H1 (cell line): ENCODE measurements at regions not wholly inside any gene's neighbourhood (a gene's known extent, or its start where the extent isn't known, plus 50 kb on each side); places are given as distances from the start of the nearest gene placed in this dataset.

ENCODE experiments used
- CTCF ChIA-PET: fragments of 300-600 bp; sonication (Branson Sonifier 250); formaldehyde crosslinking; loops from one replicate; lab custom pipeline; 2021; ENCODE audit not compliant: partially characterized antibody; lab: Charles Lee
- POLR2A ChIA-PET: fragments of 300-600 bp; sonication (Branson Sonifier 250); formaldehyde crosslinking; loops from one replicate; lab custom pipeline; 2021; ENCODE audit warnings: inconsistent platforms; ENCODE audit not compliant: partially characterized antibody; lab: Charles Lee
- DNase-seq, 2 experiments: peaks; one replicate each; pipeline versions ENCODE4 v3.0.0 to v3.0.0-alpha.2; 2010 to 2022; ENCODE audit warnings: low spot score in 2 of 2, low read depth in 1 of 2, mixed read lengths in 1 of 2
- FAIRE-seq: peaks from 2 replicates; lab custom pipeline; 2011; peaks lifted over from hg19 to GRCh38; lab: Jason Lieb, UNC
- H2AFZ ChIP-seq: 2 replicates; pipeline ENCODE4 v1.8.1; 2012; ENCODE audit warnings: low read length, inconsistent platforms
- H2AK5ac ChIP-seq: 2 replicates; pipeline ENCODE4 v1.6.1; 2013; ENCODE audit warnings: low read depth, low read length
- H2BK120ac ChIP-seq: replicated peaks from 2 replicates; pipeline ENCODE3; 2013; ENCODE audit warnings: low read depth, low read length, inconsistent platforms
- H2BK12ac ChIP-seq: 2 replicates; pipeline ENCODE4 v1.6.1; 2013; ENCODE audit warnings: low read depth, low read length
- H2BK15ac ChIP-seq: 2 replicates; pipeline ENCODE4 v1.6.1; 2013; ENCODE audit warnings: low read length
- H2BK20ac ChIP-seq: 2 replicates; pipeline ENCODE4 v1.6.1; 2013; ENCODE audit warnings: low read length
- H2BK5ac ChIP-seq: 2 replicates; pipeline ENCODE4 v1.6.1; 2013; ENCODE audit warnings: low read depth, low read length
- H3K14ac ChIP-seq: 2 replicates; pipeline ENCODE4 v1.6.1; 2013; ENCODE audit warnings: inconsistent platforms; ENCODE audit not compliant: insufficient read length
- H3K18ac ChIP-seq: 2 replicates; pipeline ENCODE4 v1.6.1; 2013; ENCODE audit warnings: low read length; ENCODE audit errors: extremely low read depth
- H3K23ac ChIP-seq: 2 replicates; pipeline ENCODE4 v1.6.1; 2013; ENCODE audit warnings: inconsistent platforms; ENCODE audit not compliant: insufficient read length
- H3K23me2 ChIP-seq: 2 replicates; pipeline ENCODE4 v1.6.1; 2013; ENCODE audit warnings: low read depth, low read length
- H3K27ac ChIP-seq: 2 replicates; pipeline ENCODE4 v1.6.1; 2011; ENCODE audit warnings: low read depth, low read length, inconsistent platforms
- H3K27me3 ChIP-seq, 4 experiments: replicated peaks in 1 of 4; 1 replicate in 1 of 4; 2 replicates in 3 of 4; pipeline versions ENCODE4 v1.6.1 to v1.8.1; 2011 to 2013; ENCODE audit warnings: low read length in 3 of 4, mild to moderate bottlenecking in 3 of 4, inconsistent platforms in 2 of 4, mixed read lengths in 2 of 4, moderate library complexity in 1 of 4; ENCODE audit not compliant: control insufficient read depth in 3 of 4, insufficient read depth in 3 of 4; ENCODE audit errors: extremely low read depth in 1 of 4
- H3K36me3 ChIP-seq, 4 experiments: 2 replicates each; pipeline versions ENCODE4 v1.6.1 to v1.8.1; 2011 to 2013; ENCODE audit warnings: mild to moderate bottlenecking in 4 of 4, low read length in 3 of 4, moderate library complexity in 2 of 4, control low read depth in 1 of 4, inconsistent platforms in 1 of 4; ENCODE audit not compliant: insufficient read depth in 4 of 4, control insufficient read depth in 2 of 4
- H3K4ac ChIP-seq: replicated peaks from 2 replicates; pipeline ENCODE3; 2013; ENCODE audit warnings: low read length, low read depth, mixed read lengths, inconsistent platforms; ENCODE audit not compliant: insufficient read length
- H3K4me1 ChIP-seq, 4 experiments: replicated peaks in 1 of 4; 1 replicate in 1 of 4; 2 replicates in 3 of 4; pipeline versions ENCODE4 v1.6.1 to v1.8.1; 2011 to 2013; ENCODE audit warnings: low read length in 3 of 4, inconsistent platforms in 2 of 4, mixed read lengths in 1 of 4; ENCODE audit not compliant: insufficient read depth in 4 of 4, control insufficient read depth in 3 of 4
- H3K4me2 ChIP-seq, 2 experiments: 2 replicates each; pipeline versions ENCODE4 v1.6.1 to v1.8.1; 2011 to 2013; ENCODE audit warnings: low read depth in 2 of 2, low read length in 2 of 2, control low read depth in 1 of 2, inconsistent platforms in 1 of 2, mild to moderate bottlenecking in 1 of 2; ENCODE audit not compliant: insufficient read depth in 1 of 2
- H3K4me3 ChIP-seq, 4 experiments: fragments of 200-600, 300-600 bp in 1 of 4; sonication (generic), shearing (Covaris generic), sonication (Bioruptor Twin) in 1 of 4; 2 replicates each; pipeline versions ENCODE4 v1.5.1 to v1.8.1; 2011 to 2016; ENCODE audit warnings: low read length in 4 of 4, low read depth in 3 of 4, control low read depth in 2 of 4, inconsistent platforms in 2 of 4, mild to moderate bottlenecking in 2 of 4, mixed read lengths in 1 of 4, moderate library complexity in 1 of 4; ENCODE audit not compliant: insufficient read depth in 2 of 4; ENCODE audit errors: extremely low read depth in 1 of 4
- H3K56ac ChIP-seq: replicated peaks from 2 replicates; pipeline ENCODE3; 2013; ENCODE audit warnings: low read depth, mild to moderate bottlenecking, mixed read lengths, low read length, inconsistent platforms; ENCODE audit not compliant: insufficient read length
- H3K79me1 ChIP-seq: 2 replicates; pipeline ENCODE4 v1.6.1; 2013; ENCODE audit warnings: low read depth, low read length, control low read depth
- H3K79me2 ChIP-seq, 2 experiments: 2 replicates each; pipeline versions ENCODE4 v1.6.1 to v1.8.1; 2012 to 2013; ENCODE audit warnings: low read length in 2 of 2, mild to moderate bottlenecking in 2 of 2, inconsistent platforms in 1 of 2; ENCODE audit not compliant: insufficient read depth in 2 of 2, control insufficient read depth in 1 of 2
- H3K9ac ChIP-seq, 4 experiments: replicated peaks in 1 of 4; 1 replicate in 1 of 4; 2 replicates in 3 of 4; pipeline versions ENCODE4 v1.6.1 to v1.8.1; 2011 to 2013; ENCODE audit warnings: low read depth in 3 of 4, low read length in 3 of 4, control low read depth in 2 of 4, mild to moderate bottlenecking in 2 of 4, moderate library complexity in 2 of 4, inconsistent platforms in 1 of 4; ENCODE audit errors: extremely low read depth in 1 of 4
- H3K9me3 ChIP-seq, 2 experiments: 2 replicates each; pipeline versions ENCODE4 v1.6.1 to v1.8.1; 2012 to 2013; ENCODE audit warnings: mild to moderate bottlenecking in 2 of 2, moderate library complexity in 2 of 2, control low read depth in 1 of 2, inconsistent platforms in 1 of 2, low read depth in 1 of 2, low read length in 1 of 2, mixed read lengths in 1 of 2; ENCODE audit not compliant: insufficient read depth in 2 of 2
- H4K20me1 ChIP-seq, 2 experiments: replicated peaks in 1 of 2; 2 replicates each; pipeline versions ENCODE3 to v1.8.1; 2011 to 2013; ENCODE audit warnings: inconsistent platforms in 2 of 2, low read length in 2 of 2, mild to moderate bottlenecking in 1 of 2; ENCODE audit not compliant: insufficient read depth in 2 of 2, control insufficient read depth in 1 of 2
- H4K5ac ChIP-seq: 2 replicates; pipeline ENCODE4 v1.6.1; 2013; ENCODE audit warnings: low read length, low read depth, mixed read lengths, inconsistent platforms; ENCODE audit not compliant: insufficient read length
- H4K8ac ChIP-seq: 2 replicates; pipeline ENCODE4 v1.8.0; 2013; ENCODE audit warnings: mild to moderate bottlenecking, moderate library complexity, low read length, inconsistent platforms; ENCODE audit not compliant: insufficient read depth; ENCODE audit errors: extremely low read depth
- H4K91ac ChIP-seq: replicated peaks from 2 replicates; pipeline ENCODE3; 2013; ENCODE audit warnings: low read length, mixed read lengths, inconsistent platforms; ENCODE audit not compliant: insufficient read length
- BCL11A ChIP-seq, 2 experiments: IDR thresholded peaks; one replicate each; pipeline ENCODE4 v1.6.1; 2011; ENCODE audit warnings: low read depth in 2 of 2, low read length in 2 of 2, mild to moderate bottlenecking in 2 of 2
- CREB1 ChIP-seq: IDR thresholded peaks from 2 replicates; pipeline ENCODE4 v1.6.1; 2012; ENCODE audit warnings: inconsistent platforms
- GTF2F1 ChIP-seq: IDR thresholded peaks from 2 replicates; pipeline ENCODE4 v1.6.1; 2012; ENCODE audit warnings: low read depth, low read length, improper control_type of control experiment, borderline replicate concordance
- KDM1A ChIP-seq: fragments of 200-600, 300-600 bp; sonication (generic); IDR thresholded peaks from 2 replicates; pipeline ENCODE4 v1.7.1; 2016; ENCODE audit warnings: mild to moderate bottlenecking, low read length, borderline replicate concordance
- POLR2A ChIP-seq, 2 experiments: IDR thresholded peaks; 1 replicate in 1 of 2; 2 replicates in 1 of 2; pipeline ENCODE4 v1.6.1; 2011; ENCODE audit warnings: low read depth in 2 of 2, low read length in 2 of 2, mild to moderate bottlenecking in 2 of 2; ENCODE audit errors: control extremely low read depth in 1 of 2
- RFX5 ChIP-seq: IDR thresholded peaks from 2 replicates; pipeline ENCODE4 v1.6.1; 2011; ENCODE audit warnings: low read depth, low read length, improper control_type of control experiment, borderline replicate concordance
- WGBS, 2 experiments: shearing (Covaris generic) in 1 of 2; methylation state at CpG; one replicate each; pipeline versions ENCODE4 v1.1.6 to v1.1.7; 2013 to 2015; ENCODE audit warnings: low lambda C conversion rate in 2 of 2, mixed read lengths in 2 of 2, inconsistent platforms in 1 of 2, low coverage in 1 of 2, missing lambda C conversion rate in 1 of 2; ENCODE audit not compliant: insufficient replicate concordance in 2 of 2, insufficient coverage in 1 of 2, insufficient read length in 1 of 2; ENCODE audit errors: extremely low coverage in 1 of 2, missing lambda C conversion rate in 1 of 2; 5-methylcytosine and 5-hydroxymethylcytosine counted together

GRCh38 chr2:147712051-147712450 is 132.8 kb upstream of the ACVR2A start:
- H2BK5ac ChIP-seq, result no peak overlapping the region
- TF ChIP-seq CREB1, result no peak
- TF ChIP-seq KDM1A, result no peak
- no peak for TF ChIP-seq BCL11A (IDR thresholded peaks at IDR 0.05; ENCODE audit: low read depth in 2 of 2, low read length in 2 of 2)
- TF ChIP-seq GTF2F1, result no peak
- TF ChIP-seq POLR2A (IDR thresholded peaks at IDR 0.05; ENCODE audit: control extremely low read depth in 1 of 2, low read depth in 2 of 2, low read length in 2 of 2), result no peak
- no peak for TF ChIP-seq RFX5
- H2AFZ ChIP-seq, result no peak overlapping the region

More at GRCh38 chr2:147712051-147712450, 132.8 kb upstream of the ACVR2A start:
- no peak overlapping the region for H3K56ac ChIP-seq
- no peak overlapping the region for H3K4me3 ChIP-seq
- no peak overlapping the region for H2BK120ac ChIP-seq
- H3K79me1 ChIP-seq, result no peaks in the 10 kb centered on the region
- H3K4ac ChIP-seq, result no peak overlapping the region
- H3K18ac ChIP-seq, result no peak overlapping the region
- H4K20me1 ChIP-seq, result no peaks in the 10 kb centered on the region
- no peak overlapping the region for H4K5ac ChIP-seq
- no peak for FAIRE-seq
- no peaks in the 10 kb centered on the region for H3K36me3 ChIP-seq
- 91% methylated on average over 2 of the region's 2 CpGs; no CpG with 5 or more reads in 1 of the 2 experiments for WGBS, 2 experiments
- H2BK20ac ChIP-seq, result no peak overlapping the region
- no peak overlapping the region for H3K23ac ChIP-seq
- H2BK12ac ChIP-seq, result no peak overlapping the region
- no peak for DNase-seq
- H3K79me2 ChIP-seq, result no peaks in the 10 kb centered on the region
- H3K9ac ChIP-seq, result no peak overlapping the region
- no peaks in the 10 kb centered on the region for H3K23me2 ChIP-seq
- no peaks in the 10 kb centered on the region for H3K4me1 ChIP-seq
- H3K14ac ChIP-seq, result no peak overlapping the region
- H3K9me3 ChIP-seq, result no peaks in the 10 kb centered on the region; a peak in 1 of 4 replicates
- no peaks in the 10 kb centered on the region for H3K27me3 ChIP-seq
- H4K8ac ChIP-seq, result no peak overlapping the region
- no peak overlapping the region for H4K91ac ChIP-seq
- CTCF ChIA-PET, result interaction anchor here (0.9 kb wide), 1 partner anchor 10 kb away, joined by 3 read pairs; no protein-coding TSS in a partner anchor
- H3K4me2 ChIP-seq, result no peak overlapping the region
- H2BK15ac ChIP-seq, result no peak overlapping the region
- no peak overlapping the region for H3K27ac ChIP-seq
- H2AK5ac ChIP-seq, result no peak overlapping the region
- POLR2A ChIA-PET, result no interaction called here
